ENCODE measurements at regions not wholly inside any gene's neighbourhood (a gene's known extent, or its start where the extent isn't known, plus 50 kb on each side); places are given as distances from the start of the nearest gene placed in this dataset.

DNA sequence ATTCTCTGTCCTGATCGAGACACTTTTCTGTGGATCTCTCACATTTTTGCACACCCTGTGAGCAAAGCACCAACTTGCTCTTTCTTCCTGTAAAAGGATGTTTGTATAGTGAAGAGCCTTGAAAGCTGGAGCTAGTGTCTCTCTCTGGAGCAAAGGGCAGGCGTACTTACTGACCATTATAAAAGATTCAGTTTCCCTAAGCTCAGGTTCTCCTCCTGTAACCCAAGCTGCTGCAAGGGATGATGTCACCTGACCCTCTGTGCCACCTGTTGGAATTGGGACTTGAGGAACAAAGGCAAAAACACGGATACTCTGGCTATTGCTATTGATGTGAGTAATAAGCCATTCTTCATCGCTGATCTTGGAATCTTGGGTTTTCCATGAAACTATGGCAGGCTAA lies 52.6 kb upstream of the NEMP2 start:
- no peak for ATAC-seq
- no peaks in the 10 kb centered on the region for H3K36me3 ChIP-seq (ENCODE audit: control insufficient read depth in 2 of 2, insufficient read depth in 2 of 2, low read length in 1 of 2)
- H3K27ac ChIP-seq (ENCODE audit: control insufficient read depth, insufficient read depth), result no peak overlapping the region
- ChIA-PET CTCF (no interaction called here), POLR2A (interaction anchor here (1.0 kb wide), 1 partner anchor 19 kb away, joined by 4 read pairs; no protein-coding TSS in a partner anchor), SMC1A (ENCODE audit: uncharacterized antibody, unreplicated experiment) (interaction anchor here (0.9 to 2.4 kb wide), 4 partner anchors 17 to 42 kb away, joined by 3 to 9 read pairs (median 5); no protein-coding TSS in a partner anchor), RAD21 (ENCODE audit: unreplicated experiment) (no interaction called here)
- H3K4me2 ChIP-seq (ENCODE audit: control insufficient read depth, insufficient read depth), result no peak overlapping the region
- intact Hi-C loops (cut with micrococcal nuclease; ENCODE audit: unreplicated experiment), result no loop called here
- in situ Hi-C loops (cut with MboI), result no loop called here
- 96% methylated on average over 4 of the region's 4 CpGs for WGBS (ENCODE audit: insufficient coverage, insufficient replicate concordance, low lambda C conversion rate, missing lambda C conversion rate)
- no peak for FAIRE-seq
- no peak for DNase-seq (ENCODE audit: low read depth, low spot score)
- H3K9me3 ChIP-seq (replicated peaks; ENCODE audit: control insufficient read depth, insufficient read depth, low read length), result no peaks in the 10 kb centered on the region
- no peaks in the 10 kb centered on the region for H4K20me1 ChIP-seq (ENCODE audit: control insufficient read depth, insufficient read depth)
- H3K9ac ChIP-seq (ENCODE audit: control insufficient read depth, insufficient read depth, low read length), result no peak overlapping the region
- H3K27me3 ChIP-seq (replicated peaks in 1 of 2; ENCODE audit: control insufficient read depth in 2 of 2, insufficient read depth in 2 of 2, low read length in 1 of 2), result no peaks in the 10 kb centered on the region
- no peak overlapping the region for H2AFZ ChIP-seq (ENCODE audit: control insufficient read depth, low read depth, low read length)
- no peak overlapping the region for H3K4me3 ChIP-seq
- H3K79me2 ChIP-seq (ENCODE audit: control insufficient read depth, insufficient read depth, low read length), result no peaks in the 10 kb centered on the region
- BruUV-seq (replicated peaks), result no TSS peak
- no peak for TF ChIP-seq CHD1 (IDR thresholded peaks at IDR 0.05; ENCODE audit: low read depth, low read length)
- peaks cover 18% of the 10 kb centered on the region for H3K4me1 ChIP-seq (ENCODE audit: control insufficient read depth, insufficient read depth, low read length)

- Histone ChIP-seq H3K36me3 (ENCODE audit: control insufficient read depth in 2 of 2, insufficient read depth in 2 of 2, low read length in 1 of 2) (no peaks in the 10 kb centered on the region), H3K9me3 (replicated peaks; ENCODE audit: control insufficient read depth, insufficient read depth, low read length) (no peaks in the 10 kb centered on the region), H3K4me1 (ENCODE audit: control insufficient read depth, insufficient read depth, low read length) (peaks cover 4% of the 10 kb centered on the region), H4K20me1 (ENCODE audit: control insufficient read depth, insufficient read depth) (no peaks in the 10 kb centered on the region), H3K4me2 (ENCODE audit: control insufficient read depth, insufficient read depth) (no peak overlapping the region), H3K27ac (ENCODE audit: control insufficient read depth, insufficient read depth) (no peak overlapping the region), H3K79me2 (ENCODE audit: control insufficient read depth, insufficient read depth, low read length) (no peaks in the 10 kb centered on the region), H3K27me3 (replicated peaks in 1 of 2; ENCODE audit: control insufficient read depth in 2 of 2, insufficient read depth in 2 of 2, low read length in 1 of 2) (no peaks in the 10 kb centered on the region), H2AFZ (ENCODE audit: control insufficient read depth, low read depth, low read length) (no peak overlapping the region), H3K9ac (ENCODE audit: control insufficient read depth, insufficient read depth, low read length) (no peak overlapping the region), H3K4me3 (no peak overlapping the region)
- POLR2A ChIA-PET, result interaction anchor here (1.0 to 1.4 kb wide), 4 partner anchors 17 to 62 kb away, joined by 3 to 6 read pairs (median 4); partner anchors contain the start of gene NEMP2
- intact Hi-C loops (cut with micrococcal nuclease; ENCODE audit: unreplicated experiment) (loop anchor here (2.0 kb wide), 1 partner anchor 14 kb away; no protein-coding TSS in a partner anchor), in situ Hi-C loops (cut with MboI) (no loop called here)
- CTCF ChIA-PET, result interaction anchor here (1.2 to 1.9 kb wide), 3 partner anchors 16 to 24 kb away, joined by 3 to 6 read pairs (median 6); no protein-coding TSS in a partner anchor
- 0% methylated on average over 1 of the region's 1 CpG for WGBS (ENCODE audit: insufficient coverage, insufficient replicate concordance, low lambda C conversion rate, missing lambda C conversion rate)
- peak; percentile 72 for ATAC-seq
- RAD21 ChIA-PET (ENCODE audit: unreplicated experiment), result interaction anchor here (0.7 to 1.4 kb wide), 10 partner anchors 17 to 91 kb away, joined by 3 to 8 read pairs (median 3); partner anchors contain the start of gene NEMP2
- FAIRE-seq, result no peak
- no TSS peak for BruUV-seq (replicated peaks)
- DNase-seq (ENCODE audit: low read depth, low spot score), result no peak
- SMC1A ChIA-PET (ENCODE audit: uncharacterized antibody, unreplicated experiment), result interaction anchor here (0.7 to 2.4 kb wide), 15 partner anchors 10 to 114 kb away, joined by 3 to 9 read pairs (median 4); no protein-coding TSS in a partner anchor
- TF ChIP-seq E4F1 (IDR thresholded peaks at IDR 0.05; ENCODE audit: borderline replicate concordance, partially characterized antibody) (no peak), TARDBP (IDR thresholded peaks at IDR 0.05; ENCODE audit: borderline replicate concordance) (no peak), BCL11A (IDR thresholded peaks at IDR 0.05; ENCODE audit: low read depth, low read length) (0 out of 2 replicates have a peak, but pooled peaks have one; percentile 8), SMAD5 (IDR thresholded peaks at IDR 0.05; ENCODE audit: low read depth) (no peak), BHLHE40 (IDR thresholded peaks at IDR 0.05; ENCODE audit: borderline replicate concordance in 1 of 2, low read depth in 2 of 2, low read length in 1 of 2) (no peak), SMC3 (IDR thresholded peaks at IDR 0.05; ENCODE audit: borderline replicate concordance, low read length) (no peak), NFXL1 (IDR thresholded peaks at IDR 0.05; ENCODE audit: borderline replicate concordance) (no peak)
- TF ChIP-seq, protein P1, sequence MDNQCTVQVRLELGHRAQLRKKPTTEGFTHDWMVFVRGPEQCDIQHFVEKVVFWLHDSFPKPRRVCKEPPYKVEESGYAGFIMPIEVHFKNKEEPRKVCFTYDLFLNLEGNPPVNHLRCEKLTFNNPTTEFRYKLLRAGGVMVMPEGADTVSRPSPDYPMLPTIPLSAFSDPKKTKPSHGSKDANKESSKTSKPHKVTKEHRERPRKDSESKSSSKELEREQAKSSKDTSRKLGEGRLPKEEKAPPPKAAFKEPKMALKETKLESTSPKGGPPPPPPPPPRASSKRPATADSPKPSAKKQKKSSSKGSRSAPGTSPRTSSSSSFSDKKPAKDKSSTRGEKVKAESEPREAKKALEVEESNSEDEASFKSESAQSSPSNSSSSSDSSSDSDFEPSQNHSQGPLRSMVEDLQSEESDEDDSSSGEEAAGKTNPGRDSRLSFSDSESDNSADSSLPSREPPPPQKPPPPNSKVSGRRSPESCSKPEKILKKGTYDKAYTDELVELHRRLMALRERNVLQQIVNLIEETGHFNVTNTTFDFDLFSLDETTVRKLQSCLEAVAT (IDR thresholded peaks at IDR 0.05), result no peak
- TF ChIP-seq, protein P2, sequence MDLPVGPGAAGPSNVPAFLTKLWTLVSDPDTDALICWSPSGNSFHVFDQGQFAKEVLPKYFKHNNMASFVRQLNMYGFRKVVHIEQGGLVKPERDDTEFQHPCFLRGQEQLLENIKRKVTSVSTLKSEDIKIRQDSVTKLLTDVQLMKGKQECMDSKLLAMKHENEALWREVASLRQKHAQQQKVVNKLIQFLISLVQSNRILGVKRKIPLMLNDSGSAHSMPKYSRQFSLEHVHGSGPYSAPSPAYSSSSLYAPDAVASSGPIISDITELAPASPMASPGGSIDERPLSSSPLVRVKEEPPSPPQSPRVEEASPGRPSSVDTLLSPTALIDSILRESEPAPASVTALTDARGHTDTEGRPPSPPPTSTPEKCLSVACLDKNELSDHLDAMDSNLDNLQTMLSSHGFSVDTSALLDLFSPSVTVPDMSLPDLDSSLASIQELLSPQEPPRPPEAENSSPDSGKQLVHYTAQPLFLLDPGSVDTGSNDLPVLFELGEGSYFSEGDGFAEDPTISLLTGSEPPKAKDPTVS (IDR thresholded peaks at IDR 0.05; ENCODE audit: low read depth, low read length), result no peak
These were observed 54.5 kb upstream of the NEMP2 start for GRCh38 chr2:190589008-190589407.
